GM23248 (cell line): ENCODE measurements at regions not wholly inside any gene's neighbourhood (a gene's known extent, or its start where the extent isn't known, plus 50 kb on each side); places are given as distances from the start of the nearest gene placed in this dataset.
A peak's percentile ranks its signal among the peaks of the same experiment; 100 is the strongest.

Source experiments
- DNase-seq: peaks from one replicate; pipeline ENCODE4 v3.0.0-alpha.2; 2015
- H2AFZ ChIP-seq: fragments of 200-600 bp; sonication (generic); 2 replicates; pipeline ENCODE4 v1.6.1; 2016; ENCODE audit warnings: antibody characterized with exemption
- H3F3A ChIP-seq: fragments of 200-600 bp; sonication (generic); 2 replicates; pipeline ENCODE4 v1.6.1; 2016; ENCODE audit warnings: mild to moderate bottlenecking, antibody characterized with exemption, mixed run types; ENCODE audit not compliant: insufficient read depth
- H3K27ac ChIP-seq: fragments of 200-600 bp; sonication (generic); 2 replicates; pipeline ENCODE4 v1.5.1; 2016; ENCODE audit warnings: mild to moderate bottlenecking
- H3K27me3 ChIP-seq: fragments of 200-600 bp; sonication (generic); replicated peaks from 2 replicates; pipeline ENCODE4 v1.6.1; 2016; ENCODE audit warnings: mild to moderate bottlenecking; ENCODE audit not compliant: insufficient read depth
- H3K36me3 ChIP-seq: fragments of 200-600 bp; sonication (generic); 2 replicates; pipeline ENCODE4 v1.6.1; 2016; ENCODE audit warnings: low read depth, mild to moderate bottlenecking
- H3K4me1 ChIP-seq: fragments of 200-600 bp; sonication (generic); 2 replicates; pipeline ENCODE4 v1.6.1; 2016; ENCODE audit warnings: mild to moderate bottlenecking; ENCODE audit not compliant: insufficient read depth
- H3K4me2 ChIP-seq: fragments of 200-600 bp; sonication (generic); one replicate; pipeline ENCODE4 v1.6.1; 2016; ENCODE audit warnings: mild to moderate bottlenecking; ENCODE audit not compliant: unreplicated experiment
- H3K4me3 ChIP-seq: fragments of 200-600 bp; sonication (generic); 2 replicates; pipeline ENCODE4 v1.5.1; 2016; ENCODE audit warnings: mild to moderate bottlenecking
- H3K79me2 ChIP-seq: fragments of 200-600 bp; sonication (generic); 2 replicates; pipeline ENCODE4 v1.6.1; 2016; ENCODE audit warnings: mild to moderate bottlenecking; ENCODE audit not compliant: insufficient read depth
- H3K9ac ChIP-seq: fragments of 200-600 bp; sonication (generic); 2 replicates; pipeline ENCODE4 v1.6.1; 2016; ENCODE audit warnings: mild to moderate bottlenecking
- H3K9me2 ChIP-seq: fragments of 200-600 bp; sonication (generic); 2 replicates; pipeline ENCODE4 v1.6.1; 2016; ENCODE audit warnings: mixed run types, mild to moderate bottlenecking, moderate library complexity; ENCODE audit not compliant: insufficient read depth
- H3K9me3 ChIP-seq: fragments of 200-600 bp; sonication (generic); one replicate; pipeline ENCODE4 v1.6.1; 2017; ENCODE audit warnings: low read depth
- H4K20me1 ChIP-seq: fragments of 200-600 bp; sonication (generic); 2 replicates; pipeline ENCODE4 v1.6.0; 2016; ENCODE audit not compliant: insufficient read depth
- EZH2 ChIP-seq: fragments of 200-600 bp; sonication (generic); IDR thresholded peaks from 2 replicates; pipeline ENCODE4 v1.6.1; 2018; ENCODE audit warnings: antibody characterized with exemption, mild to moderate bottlenecking; ENCODE audit not compliant: insufficient read depth, poor library complexity, severe bottlenecking
- EZH2phosphoT487 ChIP-seq: fragments of 200-600 bp; sonication (generic); IDR thresholded peaks from 2 replicates; pipeline ENCODE4 v1.6.1; 2018; ENCODE audit warnings: antibody characterized with exemption, moderate library complexity, mild to moderate bottlenecking, low read depth; ENCODE audit not compliant: insufficient read depth
- WGBS, 2 experiments: methylation state at CpG; one replicate each; pipeline ENCODE4 v1.1.6; 2015 to 2017; ENCODE audit warnings: low lambda C conversion rate in 2 of 2, low coverage in 1 of 2; ENCODE audit errors: missing lambda C conversion rate in 2 of 2; 5-methylcytosine and 5-hydroxymethylcytosine counted together
- in situ Hi-C: fragments of 300-500 bp; cut with MboI; formaldehyde crosslinking; loops from 2 replicates; pipeline ENCODE4 v1.15.0; 2020

GRCh38 chr9:108511307-108511706, 344.5 kb downstream of the ACTL7B start:
- no peak overlapping the region for H3K4me2 ChIP-seq
- 5 to 8% methylated on average over 5 of the region's 5 CpGs for WGBS, 2 experiments
- peak overlapping the region; percentile 65 for H3K27ac ChIP-seq
- in situ Hi-C loops = no loop called here
- H3K27me3 ChIP-seq = no peaks in the 10 kb centered on the region
- no peak overlapping the region for H3K9ac ChIP-seq
- peaks cover 19% of the 10 kb centered on the region for H3F3A ChIP-seq
- H4K20me1 ChIP-seq = no peaks in the 10 kb centered on the region
- no peaks in the 10 kb centered on the region for H3K79me2 ChIP-seq
- H3K4me1 ChIP-seq = peaks cover 21% of the 10 kb centered on the region
- H2AFZ ChIP-seq = no peak overlapping the region
- H3K9me2 ChIP-seq = no peaks in the 10 kb centered on the region
- TF ChIP-seq EZH2 (no peak), EZH2phosphoT487 (no peak)
- no peak overlapping the region for H3K4me3 ChIP-seq
- no peaks in the 10 kb centered on the region for H3K9me3 ChIP-seq
- no peaks in the 10 kb centered on the region for H3K36me3 ChIP-seq
- peak; percentile 97 for DNase-seq

- WGBS, 2 experiments = 18 to 28% methylated on average over 4 of the region's 4 CpGs
- DNase-seq = no peak
- Histone ChIP-seq H3K4me2 (no peak overlapping the region), H4K20me1 (no peaks in the 10 kb centered on the region), H3K9me3 (no peaks in the 10 kb centered on the region), H3K4me1 (no peaks in the 10 kb centered on the region), H3K27ac (no peak overlapping the region), H3K4me3 (no peak overlapping the region), H3K79me2 (no peaks in the 10 kb centered on the region), H3K9ac (no peak overlapping the region), H3K36me3 (no peaks in the 10 kb centered on the region), H2AFZ (no peak overlapping the region), H3K27me3 (0 out of 2 replicates have a peak, but pooled peaks cover 3% of the 10 kb centered on the region), H3F3A (no peaks in the 10 kb centered on the region), H3K9me2 (no peaks in the 10 kb centered on the region)
- in situ Hi-C loops = no loop called here
- TF ChIP-seq EZH2 (no peak), EZH2phosphoT487 (no peak)
These were observed 358.9 kb downstream of the ACTL7B start for GRCh38 chr9:108496846-108497245.

GRCh38 chr9:108489567-108489966, 366.2 kb downstream of the ACTL7B start:
- DNase-seq = no peak
- WGBS, 2 experiments = 96 to 100% methylated on average over 1 of the region's 1 CpG
- in situ Hi-C loops = no loop called here

GRCh38 chr9:108486831-108487230, 369.0 kb downstream of the ACTL7B start:
- in situ Hi-C loops = no loop called here
- WGBS, 2 experiments = 34 to 43% methylated on average over 2 of the region's 2 CpGs
- no peaks in the 10 kb centered on the region for H4K20me1 ChIP-seq
- H3K4me2 ChIP-seq = no peak overlapping the region
- H3K4me1 ChIP-seq = peaks cover 9% of the 10 kb centered on the region
- H3K27me3 ChIP-seq = peaks cover 6% of the 10 kb centered on the region; the same call in 1 of the 2 replicates
- H2AFZ ChIP-seq = no peak overlapping the region
- no peaks in the 10 kb centered on the region for H3K36me3 ChIP-seq
- no peak overlapping the region for H3K27ac ChIP-seq
- no peaks in the 10 kb centered on the region for H3K79me2 ChIP-seq
- no peaks in the 10 kb centered on the region for H3K9me3 ChIP-seq
- no peak for TF ChIP-seq EZH2phosphoT487
- H3K4me3 ChIP-seq = no peak overlapping the region
- peak; percentile 33 for DNase-seq
- no peak overlapping the region for H3K9ac ChIP-seq
- peaks cover 7% of the 10 kb centered on the region; the same call in 1 of the 2 replicates for H3F3A ChIP-seq
- no peaks in the 10 kb centered on the region for H3K9me2 ChIP-seq

More at GRCh38 chr9:108489567-108489966, 366.2 kb downstream of the ACTL7B start:
- Histone ChIP-seq H3K9ac (no peak overlapping the region), H3K4me1 (peaks cover 9% of the 10 kb centered on the region), H3F3A (peaks cover 7% of the 10 kb centered on the region; the same call in 1 of the 2 replicates), H3K79me2 (no peaks in the 10 kb centered on the region), H3K27me3 (peaks cover 6% of the 10 kb centered on the region; the same call in 1 of the 2 replicates), H3K27ac (no peak overlapping the region), H4K20me1 (no peaks in the 10 kb centered on the region), H3K4me3 (no peak overlapping the region), H3K36me3 (no peaks in the 10 kb centered on the region), H2AFZ (no peak overlapping the region), H3K4me2 (no peak overlapping the region), H3K9me3 (no peaks in the 10 kb centered on the region), H3K9me2 (no peaks in the 10 kb centered on the region)
- TF ChIP-seq EZH2phosphoT487 = no peak
- TF ChIP-seq EZH2 = no peak

- Histone ChIP-seq H3K9me2 (no peaks in the 10 kb centered on the region), H2AFZ (no peak overlapping the region), H3K27ac (no peak overlapping the region), H3K9me3 (no peaks in the 10 kb centered on the region), H3K27me3 (no peaks in the 10 kb centered on the region; the same call in 1 of the 2 replicates), H3K4me2 (no peak overlapping the region), H4K20me1 (no peaks in the 10 kb centered on the region), H3K36me3 (no peaks in the 10 kb centered on the region), H3K4me1 (peaks cover 14% of the 10 kb centered on the region), H3K4me3 (no peak overlapping the region), H3K79me2 (no peaks in the 10 kb centered on the region), H3F3A (peaks cover 17% of the 10 kb centered on the region; the same call in 1 of the 2 replicates), H3K9ac (no peak overlapping the region)
- in situ Hi-C loops = no loop called here
- no peak for DNase-seq
- TF ChIP-seq EZH2 = no peak
- no peak for TF ChIP-seq EZH2phosphoT487
- 100% methylated on average over 1 of the region's 1 CpG for WGBS, 2 experiments
These were observed 371.3 kb downstream of the ACTL7B start for GRCh38 chr9:108484468-108484867.
